ENCODE measurements at regions not wholly inside any gene's neighbourhood (a gene's known extent, or its start where the extent isn't known, plus 50 kb on each side); places are given as distances from the start of the nearest gene placed in this dataset.

DNA sequence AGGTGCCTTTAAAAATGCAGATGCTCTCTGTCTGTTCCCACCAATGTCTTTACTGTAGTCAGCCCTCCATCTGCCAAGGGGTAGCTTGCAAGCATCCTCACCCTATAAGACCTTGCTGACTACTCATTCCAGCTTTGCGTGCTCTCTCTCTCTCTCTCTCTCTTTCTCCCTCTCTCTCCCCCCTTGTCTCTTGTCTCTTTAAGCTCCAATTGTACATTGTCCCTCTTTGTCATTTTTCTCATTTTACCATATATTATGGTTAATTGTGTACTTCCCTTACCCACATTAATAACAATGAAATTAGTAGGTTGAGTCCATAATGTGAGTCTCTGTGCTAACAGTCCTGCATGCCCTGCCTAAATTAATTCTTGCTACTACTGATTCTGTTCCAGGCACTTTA is 350.2 kb upstream of the CDH4 start:
- H3K79me1 ChIP-seq (ENCODE audit: low read depth, low read length) = no peaks in the 10 kb centered on the region
- no peak overlapping the region for H2BK15ac ChIP-seq (ENCODE audit: low read length)
- ChIA-PET POLR2A (ENCODE audit: partially characterized antibody) (no interaction called here), CTCF (ENCODE audit: partially characterized antibody) (interaction anchor here (0.8 to 0.9 kb wide), 2 partner anchors 46 to 50 kb away, joined by 3 to 4 read pairs; no protein-coding TSS in a partner anchor)
- H4K8ac ChIP-seq (ENCODE audit: extremely low read depth, insufficient read depth, low read length) = no peak overlapping the region
- H3K27me3 ChIP-seq (replicated peaks in 1 of 4; ENCODE audit: control insufficient read depth in 3 of 4, extremely low read depth in 1 of 4, insufficient read depth in 3 of 4, low read length in 3 of 4) = no peaks in the 10 kb centered on the region; a peak in 2 of 7 replicates
- no peak overlapping the region for H2BK120ac ChIP-seq (replicated peaks; ENCODE audit: low read depth, low read length)
- no peak overlapping the region for H3K56ac ChIP-seq (replicated peaks; ENCODE audit: insufficient read length, low read depth, low read length)
- peaks cover 0 to 19% (median 9%) of the 10 kb centered on the region in 4 experiments; a peak in 6 of 7 replicates for H3K4me1 ChIP-seq (replicated peaks in 1 of 4; ENCODE audit: control insufficient read depth in 3 of 4, insufficient read depth in 4 of 4, low read length in 3 of 4)
- peaks cover 0 to 3% of the 10 kb centered on the region in 2 experiments for H4K20me1 ChIP-seq (replicated peaks in 1 of 2; ENCODE audit: control insufficient read depth in 1 of 2, insufficient read depth in 2 of 2, low read length in 2 of 2)
- 0 out of 4 replicates have a peak, but pooled peaks cover 0 to 4% of the 10 kb centered on the region in 2 experiments for H3K9me3 ChIP-seq (ENCODE audit: insufficient read depth in 2 of 2, low read depth in 1 of 2, low read length in 1 of 2)
- H3K79me2 ChIP-seq (ENCODE audit: control insufficient read depth in 1 of 2, insufficient read depth in 2 of 2, low read length in 2 of 2) = no peaks in the 10 kb centered on the region
- no peak overlapping the region for H2BK12ac ChIP-seq (ENCODE audit: low read depth, low read length)
- H3K4me3 ChIP-seq (ENCODE audit: extremely low read depth in 1 of 4, insufficient read depth in 2 of 4, low read depth in 3 of 4, low read length in 4 of 4) = no peak overlapping the region
- H2AFZ ChIP-seq (ENCODE audit: low read length) = no peak overlapping the region
- H3K23me2 ChIP-seq (ENCODE audit: low read depth, low read length) = peaks cover 3% of the 10 kb centered on the region; the same call in 1 of the 2 replicates
- no peak overlapping the region for H3K4ac ChIP-seq (replicated peaks; ENCODE audit: insufficient read length, low read depth, low read length)
- no peak overlapping the region for H2BK5ac ChIP-seq (ENCODE audit: low read depth, low read length)
- 100% methylated on average over 1 of the region's 1 CpG; no CpG with 5 or more reads in 1 of the 2 experiments for WGBS, 2 experiments (ENCODE audit: extremely low coverage in 1 of 2, insufficient coverage in 1 of 2, insufficient read length in 1 of 2, insufficient replicate concordance in 2 of 2, low coverage in 1 of 2, low lambda C conversion rate in 2 of 2, missing lambda C conversion rate in 1 of 2)
- H4K91ac ChIP-seq (replicated peaks; ENCODE audit: insufficient read length, low read length) = no peak overlapping the region
- H3K18ac ChIP-seq (ENCODE audit: extremely low read depth, low read length) = no peak overlapping the region
- no peak overlapping the region for H2BK20ac ChIP-seq (ENCODE audit: low read length)
- DNase-seq (ENCODE audit: low read depth in 1 of 2, low spot score in 2 of 2) (no peak), FAIRE-seq (no peak)
- no peak overlapping the region for H3K27ac ChIP-seq (ENCODE audit: low read depth, low read length)
- no peak overlapping the region for H3K4me2 ChIP-seq (ENCODE audit: insufficient read depth in 1 of 2, low read depth in 2 of 2, low read length in 2 of 2)
- no peak overlapping the region for H3K23ac ChIP-seq (ENCODE audit: insufficient read length)
- H2AK5ac ChIP-seq (ENCODE audit: low read depth, low read length) = no peak overlapping the region
- no peaks in the 10 kb centered on the region for H3K36me3 ChIP-seq (ENCODE audit: control insufficient read depth in 2 of 4, insufficient read depth in 4 of 4, low read length in 3 of 4)
- H3K9ac ChIP-seq (replicated peaks in 1 of 4; ENCODE audit: extremely low read depth in 1 of 4, low read depth in 3 of 4, low read length in 3 of 4) = no peak overlapping the region
- no peak for TF ChIP-seq SIX5 (IDR thresholded peaks at IDR 0.05; ENCODE audit: low read depth, low read length)
- H3K14ac ChIP-seq (ENCODE audit: insufficient read length) = no peak overlapping the region
- no peak overlapping the region for H4K5ac ChIP-seq (ENCODE audit: insufficient read length, low read depth, low read length)

Data from H1 (cell line).